Esophagus squamous epithelium (tissue), 5 donors: ENCODE measurements at regions not wholly inside any gene's neighbourhood (a gene's known extent, or its start where the extent isn't known, plus 50 kb on each side); places are given as distances from the start of the nearest gene placed in this dataset.

Experiments used
- DNase-seq: peaks from one replicate; lab custom pipeline; 2025; lab: John Stamatoyannopoulos, UW
- H3K27ac ChIP-seq, 4 donors: fragments of 200-600 bp; sonication (generic); one replicate each; pipeline ENCODE4 v1.5.1; 2016 to 2019; ENCODE audit warnings: mild to moderate bottlenecking in 1 of 4
- H3K27me3 ChIP-seq, 4 donors: fragments of 200-600 bp; sonication (generic); 1 replicate in 3 of 4; 2 replicates in 1 of 4; pipeline versions ENCODE4 v1.5.1 to v1.6.0; 2017 to 2021; ENCODE audit warnings: antibody characterized with exemption in 1 of 4
- H3K36me3 ChIP-seq, 3 donors: fragments of 200-600 bp; sonication (generic); one replicate each; pipeline ENCODE4 v1.5.1; 2016 to 2019
- H3K4me1 ChIP-seq, 3 donors: fragments of 200-600 bp; sonication (generic); one replicate each; pipeline ENCODE4 v1.5.1; 2017 to 2019
- H3K4me3 ChIP-seq, 4 donors: fragments of 200-600 bp; sonication (generic); 1 replicate in 3 of 4; 2 replicates in 1 of 4; pipeline ENCODE4 v1.5.1; 2016 to 2019; ENCODE audit warnings: mild to moderate bottlenecking in 2 of 4, moderate library complexity in 1 of 4
- H3K9me3 ChIP-seq, 3 donors: fragments of 200-600 bp; sonication (generic); one replicate each; pipeline ENCODE4 v1.5.1; 2016 to 2019
- POLR2A ChIP-seq, 4 donors: fragments of 450-650 bp; IDR thresholded peaks; one replicate each; pipeline ENCODE4 v1.6.1; 2017; ENCODE audit warnings: antibody characterized with exemption in 4 of 4, mild to moderate bottlenecking in 4 of 4, moderate library complexity in 3 of 4
- WGBS, 2 donors: methylation state at CpG; one replicate each; pipeline ENCODE4 v1.1.5; 2018; 5-methylcytosine and 5-hydroxymethylcytosine counted together
- intact Hi-C: fragments of 100-400 bp; cut with DNase I; formaldehyde crosslinking; loops from one replicate; pipeline ENCODE4 v1.15.0; 2022
- TF ChIP-seq, protein P1 (sequence below), 6 experiments: fragments of 450-650 bp in 4 of 6; fragments of 200-600 bp in 2 of 6; sonication (generic) in 2 of 6; IDR thresholded peaks; one replicate each; pipeline ENCODE4 v1.5.1; 2016 to 2019; ENCODE audit warnings: antibody characterized with exemption in 6 of 6, mild to moderate bottlenecking in 4 of 6, moderate library complexity in 4 of 6
- donor health status: DM: yes; HTN: yes; CAD: no.

DNA sequence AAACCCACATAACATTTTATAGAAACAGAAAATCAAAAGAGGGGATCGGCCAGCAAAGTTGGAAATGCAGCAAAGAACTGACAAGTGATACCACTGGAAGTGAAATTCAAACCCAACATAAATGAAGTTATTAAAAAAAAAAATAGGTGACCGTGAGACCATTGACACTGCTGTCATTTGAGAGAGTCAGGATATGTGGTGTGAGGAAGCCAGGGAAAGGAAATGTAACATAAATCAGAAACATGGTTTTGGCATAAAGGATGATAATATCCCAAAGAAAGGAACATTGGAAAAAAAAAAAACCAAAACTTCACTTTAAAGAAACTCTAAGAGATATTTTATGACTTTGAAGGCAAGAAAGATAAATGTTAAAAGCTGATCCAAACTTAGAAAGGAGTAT, 312.4 kb upstream of the PIK3R1 start:
- intact Hi-C loops = no loop called here
- Histone ChIP-seq H3K27ac (no peak overlapping the region), H3K9me3 (no peaks in the 10 kb centered on the region), H3K36me3 (no peaks in the 10 kb centered on the region), H3K27me3 (no peaks in the 10 kb centered on the region), H3K4me1 (peaks cover 0 to 3% (median 0%) of the 10 kb centered on the region in 3 donors), H3K4me3 (no peak overlapping the region)
- no peak for DNase-seq
- WGBS, 2 donors = 78 to 86% methylated on average over 2 of the region's 2 CpGs
- no peak for TF ChIP-seq POLR2A (IDR thresholded peaks at IDR 0.05)

DNA sequence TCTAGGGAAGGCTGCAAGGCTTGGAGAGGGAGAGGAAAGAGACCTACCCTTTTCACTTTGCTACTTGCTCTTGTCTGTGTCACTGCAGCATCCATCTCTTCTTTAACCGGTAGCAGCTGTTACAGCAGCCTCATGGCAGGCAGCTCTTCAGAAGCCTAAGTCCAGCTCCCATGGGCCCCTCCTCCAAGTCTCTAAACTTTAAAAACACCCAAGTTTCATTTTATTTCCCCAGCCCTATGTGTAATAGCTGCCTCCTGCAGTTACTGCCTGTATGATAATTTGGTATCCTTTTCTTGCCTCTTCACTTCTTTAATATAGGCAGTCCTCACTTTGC, 313.1 kb upstream of the PIK3R1 start:
- DNase-seq = no peak
- H3K27ac ChIP-seq = no peak overlapping the region
- intact Hi-C loops = no loop called here
- H3K4me3 ChIP-seq = no peak overlapping the region
- no peaks in the 10 kb centered on the region for H3K36me3 ChIP-seq
- WGBS, 2 donors = 80% methylated on average over 1 of the region's 1 CpG
- no peaks in the 10 kb centered on the region for H3K27me3 ChIP-seq
- H3K4me1 ChIP-seq = peaks cover 0 to 10% (median 0%) of the 10 kb centered on the region in 3 donors
- H3K9me3 ChIP-seq = no peaks in the 10 kb centered on the region
- TF ChIP-seq, protein P1, sequence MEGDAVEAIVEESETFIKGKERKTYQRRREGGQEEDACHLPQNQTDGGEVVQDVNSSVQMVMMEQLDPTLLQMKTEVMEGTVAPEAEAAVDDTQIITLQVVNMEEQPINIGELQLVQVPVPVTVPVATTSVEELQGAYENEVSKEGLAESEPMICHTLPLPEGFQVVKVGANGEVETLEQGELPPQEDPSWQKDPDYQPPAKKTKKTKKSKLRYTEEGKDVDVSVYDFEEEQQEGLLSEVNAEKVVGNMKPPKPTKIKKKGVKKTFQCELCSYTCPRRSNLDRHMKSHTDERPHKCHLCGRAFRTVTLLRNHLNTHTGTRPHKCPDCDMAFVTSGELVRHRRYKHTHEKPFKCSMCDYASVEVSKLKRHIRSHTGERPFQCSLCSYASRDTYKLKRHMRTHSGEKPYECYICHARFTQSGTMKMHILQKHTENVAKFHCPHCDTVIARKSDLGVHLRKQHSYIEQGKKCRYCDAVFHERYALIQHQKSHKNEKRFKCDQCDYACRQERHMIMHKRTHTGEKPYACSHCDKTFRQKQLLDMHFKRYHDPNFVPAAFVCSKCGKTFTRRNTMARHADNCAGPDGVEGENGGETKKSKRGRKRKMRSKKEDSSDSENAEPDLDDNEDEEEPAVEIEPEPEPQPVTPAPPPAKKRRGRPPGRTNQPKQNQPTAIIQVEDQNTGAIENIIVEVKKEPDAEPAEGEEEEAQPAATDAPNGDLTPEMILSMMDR (IDR thresholded peaks at IDR 0.05) = no peak
- TF ChIP-seq POLR2A (IDR thresholded peaks at IDR 0.05) = no peak

DNA sequence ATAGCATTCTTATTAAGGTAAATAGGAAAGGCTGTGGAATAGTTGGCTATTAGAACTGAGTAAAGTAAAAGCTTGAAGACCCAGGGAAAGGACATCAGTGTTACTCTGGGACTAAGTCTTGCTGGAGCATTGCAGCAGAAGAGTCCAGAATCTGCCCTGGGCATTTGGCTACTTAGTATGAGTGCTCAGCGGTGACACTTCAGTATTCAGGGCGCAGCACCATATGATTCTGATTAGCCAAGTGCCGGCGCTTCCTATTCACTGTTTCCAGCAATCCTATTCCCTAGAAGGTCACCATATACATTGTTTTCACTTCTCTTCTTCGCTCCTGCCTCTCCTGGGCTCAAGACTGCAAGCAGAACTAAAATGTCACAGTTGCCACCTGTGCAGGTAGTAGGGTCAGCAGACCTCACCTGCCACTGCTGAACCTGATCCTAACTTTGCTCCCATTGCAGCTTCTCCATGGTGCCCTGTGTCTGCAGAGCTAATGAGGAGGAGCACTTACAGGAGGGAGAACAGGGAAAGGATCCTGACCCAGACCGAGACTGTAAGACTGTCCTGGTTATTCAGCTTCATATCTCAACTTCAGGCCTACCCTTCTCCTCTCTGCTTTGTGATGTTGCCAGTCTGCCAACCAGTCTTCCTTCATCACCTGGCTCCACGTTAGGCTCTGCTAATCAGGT, 313.6 kb upstream of the PIK3R1 start:
- 78 to 90% methylated on average over 5 to 6 of the region's 7 CpGs for WGBS, 2 donors
- Histone ChIP-seq H3K4me1 (peaks cover 0 to 15% (median 0%) of the 10 kb centered on the region in 3 donors), H3K4me3 (no peak overlapping the region), H3K27me3 (no peaks in the 10 kb centered on the region), H3K9me3 (no peaks in the 10 kb centered on the region), H3K27ac (no peak overlapping the region), H3K36me3 (no peaks in the 10 kb centered on the region)
- DNase-seq = no peak
- intact Hi-C loops = no loop called here
- TF ChIP-seq, protein P1 (IDR thresholded peaks at IDR 0.05) = no peak
- no peak for TF ChIP-seq POLR2A (IDR thresholded peaks at IDR 0.05)

DNA sequence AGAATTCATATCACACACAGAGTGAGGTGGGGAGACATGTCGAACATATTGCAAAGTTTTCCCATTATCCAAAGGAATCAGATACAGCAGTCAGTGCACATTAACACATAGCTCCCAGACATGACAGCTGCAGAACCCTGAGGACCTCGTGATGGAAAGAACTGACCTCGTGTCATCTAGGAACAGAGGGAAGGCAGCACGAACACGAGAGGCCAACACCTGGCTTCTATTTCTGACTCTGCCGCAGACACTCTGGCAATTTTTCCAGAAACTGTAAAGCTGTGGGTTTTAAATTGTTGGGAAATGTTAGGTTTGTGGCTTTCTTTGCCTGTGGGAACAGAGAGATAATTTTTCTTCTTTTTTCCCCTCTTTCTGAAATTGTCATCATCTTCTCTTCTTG, 315.0 kb upstream of the PIK3R1 start:
- H3K27me3 ChIP-seq = no peaks in the 10 kb centered on the region
- H3K9me3 ChIP-seq = no peaks in the 10 kb centered on the region
- peaks cover 0 to 18% (median 2%) of the 10 kb centered on the region in 3 donors for H3K4me1 ChIP-seq
- intact Hi-C loops = no loop called here
- TF ChIP-seq, protein P1 (IDR thresholded peaks at IDR 0.05) = no peak
- no peak for TF ChIP-seq POLR2A (IDR thresholded peaks at IDR 0.05)
- WGBS, 2 donors = 77 to 84% methylated on average over 6 of the region's 6 CpGs
- H3K4me3 ChIP-seq = no peak overlapping the region
- H3K36me3 ChIP-seq = no peaks in the 10 kb centered on the region
- H3K27ac ChIP-seq = no peak overlapping the region
- DNase-seq = no peak

DNA sequence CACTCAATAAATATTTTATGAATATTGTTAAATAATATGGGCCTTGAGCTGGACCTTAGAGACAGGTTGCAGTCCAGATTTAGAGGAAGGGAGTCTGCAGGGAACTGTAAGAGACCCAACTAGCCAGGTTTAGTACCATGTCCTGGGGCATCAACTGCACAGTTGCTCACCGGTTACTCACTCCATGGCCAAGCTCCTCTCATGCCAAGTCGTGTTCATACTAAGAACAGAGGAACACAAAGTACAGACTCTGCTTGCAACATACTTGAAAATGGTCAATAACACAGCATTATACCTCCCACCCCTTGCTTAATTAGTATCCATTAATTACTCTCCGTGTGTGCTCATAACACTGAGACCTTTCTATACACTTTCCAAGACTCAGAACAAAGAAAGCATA, 317.6 kb upstream of the PIK3R1 start:
- no peak for DNase-seq
- no peaks in the 10 kb centered on the region for H3K36me3 ChIP-seq
- no peaks in the 10 kb centered on the region for H3K9me3 ChIP-seq
- no peak for TF ChIP-seq POLR2A (IDR thresholded peaks at IDR 0.05)
- TF ChIP-seq, protein P1 (IDR thresholded peaks at IDR 0.05) = no peak
- intact Hi-C loops = no loop called here
- WGBS, 2 donors = 36 to 54% methylated on average over 3 of the region's 3 CpGs
- no peak overlapping the region for H3K27ac ChIP-seq
- H3K4me3 ChIP-seq = no peak overlapping the region
- H3K27me3 ChIP-seq = no peaks in the 10 kb centered on the region
- H3K4me1 ChIP-seq = peaks cover 0 to 18% (median 2%) of the 10 kb centered on the region in 3 donors
